Adrenal gland (tissue), 5 donors: ENCODE measurements at regions not wholly inside any gene's neighbourhood (a gene's known extent, or its start where the extent isn't known, plus 50 kb on each side); places are given as distances from the start of the nearest gene placed in this dataset.

ENCODE experiments used
- CTCF ChIP-seq, 6 experiments: fragments of 450-650 bp in 4 of 6; fragments of 200-600 bp in 2 of 6; sonication (generic) in 1 of 6; IDR thresholded peaks; 1 replicate in 5 of 6; 2 replicates in 1 of 6; pipeline versions ENCODE4 v1.5.1 to v1.8.0; 2016 to 2021; ENCODE audit warnings: antibody characterized with exemption in 6 of 6, mild to moderate bottlenecking in 2 of 6, moderate library complexity in 1 of 6
- POLR2A ChIP-seq, 2 donors: fragments of 450-650 bp; IDR thresholded peaks; one replicate each; pipeline ENCODE4 v1.6.1; 2017; ENCODE audit warnings: antibody characterized with exemption in 2 of 2, mild to moderate bottlenecking in 2 of 2, moderate library complexity in 1 of 2
- donor health status: DM: no; HTN: no; CAD: no.

DNA sequence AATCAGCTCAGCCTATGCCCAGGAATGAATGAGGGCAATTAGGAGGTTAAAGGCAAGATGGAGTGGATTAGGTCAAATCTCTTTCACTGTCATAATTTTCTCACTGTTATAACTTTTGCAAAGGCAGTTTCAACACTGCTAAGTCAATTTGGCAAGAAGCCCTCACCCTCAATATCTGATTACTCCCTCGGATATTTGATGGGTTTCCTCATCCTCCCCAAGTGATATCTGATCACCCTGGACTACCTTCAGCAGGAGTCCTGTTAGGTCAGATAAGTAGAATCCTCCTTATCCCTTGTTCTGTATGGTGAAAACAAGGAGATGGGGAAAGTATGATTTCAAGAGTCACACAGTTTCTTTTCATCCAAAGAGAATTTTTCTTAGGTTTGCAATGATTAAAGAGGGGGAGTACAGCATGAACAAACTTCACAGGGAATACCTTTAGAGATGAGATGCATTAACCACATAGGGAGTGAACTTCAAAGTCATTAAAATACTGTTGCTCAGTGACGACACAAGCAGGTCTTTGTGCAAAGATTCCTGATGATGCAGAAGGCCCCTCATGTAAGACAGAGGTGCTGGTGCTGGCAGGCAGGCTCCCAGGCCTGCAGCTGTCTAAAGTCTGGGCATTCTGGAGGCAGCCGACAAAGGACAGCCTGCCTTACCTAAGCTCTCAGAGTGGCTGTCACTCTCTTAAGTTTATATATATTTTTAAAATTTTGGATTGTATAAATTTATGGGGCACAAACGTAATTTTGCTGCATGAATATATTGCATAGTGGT, 75.4 kb upstream of the POM121L12 start:
- TF ChIP-seq CTCF (IDR thresholded peaks at IDR 0.05) (no peak), POLR2A (IDR thresholded peaks at IDR 0.05) (no peak)
